SJCRH30 (cell line): ENCODE measurements at regions not wholly inside any gene's neighbourhood (a gene's known extent, or its start where the extent isn't known, plus 50 kb on each side); places are given as distances from the start of the nearest gene placed in this dataset.
"Not testable (repeated sequence)": the region's sequence is repeated elsewhere in the genome, so short reads cannot be mapped to it uniquely, and the experiment has no call there.

Source experiments
- DNase-seq, 2 experiments: peaks; one replicate each; pipeline ENCODE4 v3.0.0-alpha.2; 2015 to 2020
- H3K27ac ChIP-seq: fragments of 250-450 bp; sonication (Bioruptor Pico); 2 replicates; pipeline ENCODE4 v1.5.1; 2020; ENCODE audit warnings: mild to moderate bottlenecking, moderate library complexity
- H3K27me3 ChIP-seq: fragments of 250-450 bp; sonication (Bioruptor Pico); 2 replicates; pipeline ENCODE4 v1.5.1; 2020; ENCODE audit warnings: mild to moderate bottlenecking, moderate library complexity
- H3K36me3 ChIP-seq: fragments of 250-450 bp; sonication (Bioruptor Pico); 2 replicates; pipeline ENCODE4 v1.5.1; 2020; ENCODE audit warnings: mild to moderate bottlenecking, moderate library complexity
- H3K4me1 ChIP-seq: fragments of 250-450 bp; sonication (Bioruptor Pico); 2 replicates; pipeline ENCODE4 v1.5.1; 2020; ENCODE audit warnings: mild to moderate bottlenecking, moderate library complexity
- H3K4me3 ChIP-seq: fragments of 250-450 bp; sonication (Bioruptor Pico); 2 replicates; pipeline ENCODE4 v1.5.1; 2020; ENCODE audit warnings: mild to moderate bottlenecking, moderate library complexity
- H3K9me3 ChIP-seq: fragments of 250-450 bp; sonication (Bioruptor Pico); replicated peaks from 2 replicates; pipeline ENCODE4 v1.5.1; 2020; ENCODE audit warnings: mild to moderate bottlenecking, moderate library complexity

GRCh38 chr1:18573170-18573569 is 57.5 kb upstream of the PAX7 start:
- H3K27me3 ChIP-seq: peaks cover 15% of the 10 kb centered on the region
- no peak overlapping the region for H3K27ac ChIP-seq
- DNase-seq: no peak
- no peaks in the 10 kb centered on the region for H3K4me1 ChIP-seq
- no peaks in the 10 kb centered on the region for H3K9me3 ChIP-seq
- no peak overlapping the region for H3K4me3 ChIP-seq
- H3K36me3 ChIP-seq: no peaks in the 10 kb centered on the region

GRCh38 chr1:18574754-18575153 is 55.9 kb upstream of the PAX7 start:
- DNase-seq: no peak
- Histone ChIP-seq H3K27me3 (peaks cover 11% of the 10 kb centered on the region), H3K27ac (no peak overlapping the region), H3K36me3 (no peaks in the 10 kb centered on the region), H3K4me1 (no peaks in the 10 kb centered on the region), H3K4me3 (no peak overlapping the region), H3K9me3 (no peaks in the 10 kb centered on the region)

- no peak overlapping the region for H3K4me3 ChIP-seq
- H3K27ac ChIP-seq: no peak overlapping the region
- no peaks in the 10 kb centered on the region for H3K4me1 ChIP-seq
- no peaks in the 10 kb centered on the region for H3K9me3 ChIP-seq
- no peaks in the 10 kb centered on the region for H3K36me3 ChIP-seq
- peak; percentile 41 to 47 for DNase-seq
- peaks cover 8% of the 10 kb centered on the region for H3K27me3 ChIP-seq
These were observed 55.0 kb upstream of the PAX7 start for GRCh38 chr1:18575620-18576019.

- peaks cover 5% of the 10 kb centered on the region for H3K27me3 ChIP-seq
- no peaks in the 10 kb centered on the region for H3K36me3 ChIP-seq
- DNase-seq: no peak
- H3K9me3 ChIP-seq: no peaks in the 10 kb centered on the region
- H3K4me1 ChIP-seq: no peaks in the 10 kb centered on the region
- H3K4me3 ChIP-seq: no peak overlapping the region
- H3K27ac ChIP-seq: no peak overlapping the region
These were observed 52.4 kb upstream of the PAX7 start for GRCh38 chr1:18578271-18578670.

- not testable (repeated sequence) for H3K36me3 ChIP-seq, H3K4me3 ChIP-seq
These were observed 51.4 kb upstream of the PAX7 start for GRCh38 chr1:18579267-18579666.

GRCh38 chr1:18580047-18580446 is 50.6 kb upstream of the PAX7 start:
- Histone ChIP-seq H3K27me3 (peaks cover 5% of the 10 kb centered on the region), H3K4me3 (no peak overlapping the region), H3K4me1 (no peaks in the 10 kb centered on the region), H3K36me3 (no peaks in the 10 kb centered on the region), H3K27ac (no peak overlapping the region), H3K9me3 (no peaks in the 10 kb centered on the region)
- DNase-seq: no peak

More at GRCh38 chr1:18579267-18579666, 51.4 kb upstream of the PAX7 start:
- H3K27ac ChIP-seq, H3K27me3 ChIP-seq, H3K9me3 ChIP-seq, H3K4me1 ChIP-seq: not testable (repeated sequence)
- peak in 1 of 2 experiments; percentile 17 for DNase-seq

GRCh38 chr1:18580691-18581419 is 49.8 kb upstream of the PAX7 start:
- Histone ChIP-seq H3K36me3 (no peaks in the 10 kb centered on the region), H3K27ac (no peak overlapping the region), H3K9me3 (no peaks in the 10 kb centered on the region), H3K4me1 (no peaks in the 10 kb centered on the region), H3K27me3 (no peaks in the 10 kb centered on the region), H3K4me3 (no peak overlapping the region)
- no peak for DNase-seq
